ENCODE measurements at regions not wholly inside any gene's neighbourhood (a gene's known extent, or its start where the extent isn't known, plus 50 kb on each side); places are given as distances from the start of the nearest gene placed in this dataset.

GRCh38 chr2:143939626-143940330 lies 580.1 kb downstream of the ZEB2 start:
- no peak for TF ChIP-seq CTCF (IDR thresholded peaks at IDR 0.05; ENCODE audit: borderline replicate concordance)
- Histone ChIP-seq H3K9me3 (replicated peaks) (no peaks in the 10 kb centered on the region), H3K36me3 (no peaks in the 10 kb centered on the region), H3K27me3 (ENCODE audit: low read depth) (peaks cover 9% of the 10 kb centered on the region), H3K4me3 (peak overlapping the region; percentile 25), H3K27ac (replicated peaks) (peak overlapping the region; percentile 36), H3K4me1 (peaks cover 25% of the 10 kb centered on the region)
- DNase-seq = no peak
- intact Hi-C loops (cut with micrococcal nuclease) = no loop called here

GRCh38 chr2:143937723-143938350 lies 582.1 kb downstream of the ZEB2 start:
- H3K9me3 ChIP-seq (replicated peaks) = no peaks in the 10 kb centered on the region
- peaks cover 25% of the 10 kb centered on the region for H3K4me1 ChIP-seq
- peaks cover 9% of the 10 kb centered on the region for H3K27me3 ChIP-seq (ENCODE audit: low read depth)
- peak overlapping the region; percentile 73 for H3K27ac ChIP-seq (replicated peaks)
- H3K4me3 ChIP-seq = peak overlapping the region; percentile 75
- DNase-seq = no peak
- TF ChIP-seq CTCF (IDR thresholded peaks at IDR 0.05; ENCODE audit: borderline replicate concordance) = no peak
- intact Hi-C loops (cut with micrococcal nuclease) = no loop called here
- H3K36me3 ChIP-seq = no peaks in the 10 kb centered on the region

- peak overlapping the region; percentile 75 for H3K4me3 ChIP-seq
- DNase-seq = peak; percentile 21
- H3K4me1 ChIP-seq = peaks cover 25% of the 10 kb centered on the region
- H3K27me3 ChIP-seq (ENCODE audit: low read depth) = peaks cover 9% of the 10 kb centered on the region
- intact Hi-C loops (cut with micrococcal nuclease) = no loop called here
- TF ChIP-seq CTCF (IDR thresholded peaks at IDR 0.05; ENCODE audit: borderline replicate concordance) = no peak
- H3K36me3 ChIP-seq = no peaks in the 10 kb centered on the region
- no peaks in the 10 kb centered on the region for H3K9me3 ChIP-seq (replicated peaks)
- H3K27ac ChIP-seq (replicated peaks) = peak overlapping the region; percentile 73
Measured at GRCh38 chr2:143936848-143937722, 582.8 kb downstream of the ZEB2 start.

- intact Hi-C loops (cut with micrococcal nuclease) = no loop called here
Measured at GRCh38 chr2:143936538-143936847, 583.4 kb downstream of the ZEB2 start.

GRCh38 chr2:143935482-143935752 lies 584.5 kb downstream of the ZEB2 start:
- H3K4me1 ChIP-seq = peaks cover 22% of the 10 kb centered on the region
- H3K36me3 ChIP-seq = no peaks in the 10 kb centered on the region
- intact Hi-C loops (cut with micrococcal nuclease) = no loop called here
- TF ChIP-seq CTCF (IDR thresholded peaks at IDR 0.05; ENCODE audit: borderline replicate concordance) = no peak
- H3K4me3 ChIP-seq = peak overlapping the region; percentile 75
- peaks cover 9% of the 10 kb centered on the region for H3K27me3 ChIP-seq (ENCODE audit: low read depth)
- H3K27ac ChIP-seq (replicated peaks) = peak overlapping the region; percentile 73
- DNase-seq = no peak
- no peaks in the 10 kb centered on the region for H3K9me3 ChIP-seq (replicated peaks)

More at GRCh38 chr2:143936538-143936847, 583.4 kb downstream of the ZEB2 start:
- Histone ChIP-seq H3K27me3 (ENCODE audit: low read depth) (peaks cover 9% of the 10 kb centered on the region), H3K27ac (replicated peaks) (peak overlapping the region; percentile 73), H3K9me3 (replicated peaks) (no peaks in the 10 kb centered on the region), H3K4me1 (peaks cover 25% of the 10 kb centered on the region), H3K4me3 (peak overlapping the region; percentile 75), H3K36me3 (no peaks in the 10 kb centered on the region)
- no peak for TF ChIP-seq CTCF (IDR thresholded peaks at IDR 0.05; ENCODE audit: borderline replicate concordance)
- no peak for DNase-seq
